AG09319 (cell line): ENCODE measurements at regions not wholly inside any gene's neighbourhood (a gene's known extent, or its start where the extent isn't known, plus 50 kb on each side); places are given as distances from the start of the nearest gene placed in this dataset.

Experiments used
- DNase-seq: peaks from one replicate; pipeline ENCODE4 v3.0.0-alpha.2; 2010; ENCODE audit warnings: low read depth; ENCODE audit errors: extremely low read depth
- CTCF ChIP-seq: IDR thresholded peaks from 2 replicates; pipeline ENCODE4 v1.5.1; 2011; ENCODE audit warnings: low read depth, mild to moderate bottlenecking, inconsistent platforms, low read length, moderate library complexity

- TF ChIP-seq CTCF: no peak
- no peak for DNase-seq
Measured at GRCh38 chr3:66756468-66757036, 241.6 kb upstream of the KBTBD8 start.

- no peak for DNase-seq
- TF ChIP-seq CTCF: no peak
Measured at GRCh38 chr3:66761093-66761780, 236.9 kb upstream of the KBTBD8 start.

- no peak for TF ChIP-seq CTCF
- peak; percentile 61 for DNase-seq
Measured at GRCh38 chr3:66762916-66763693, 235.0 kb upstream of the KBTBD8 start.

- no peak for DNase-seq
- no peak for TF ChIP-seq CTCF
Measured at GRCh38 chr3:66778107-66778506, 220.0 kb upstream of the KBTBD8 start.

- TF ChIP-seq CTCF: no peak
- DNase-seq: no peak
Measured at GRCh38 chr3:66778777-66779176, 219.3 kb upstream of the KBTBD8 start.

- DNase-seq: no peak
- no peak for TF ChIP-seq CTCF
Measured at GRCh38 chr3:66785191-66785909, 212.8 kb upstream of the KBTBD8 start.
